Mammary epithelial cell (primary cell): ENCODE measurements at regions not wholly inside any gene's neighbourhood (a gene's known extent, or its start where the extent isn't known, plus 50 kb on each side); places are given as distances from the start of the nearest gene placed in this dataset.

Experiments
- CTCF ChIP-seq, 2 donors: IDR thresholded peaks in 1 of 2; conservative IDR thresholded peaks in 1 of 2; 2 replicates each; pipeline ENCODE4 v1.5.1; 2011 to 2012; ENCODE audit warnings: inconsistent platforms in 2 of 2, low read length in 2 of 2, mild to moderate bottlenecking in 2 of 2, control low read depth in 1 of 2, low read depth in 1 of 2; ENCODE audit not compliant: insufficient read depth in 1 of 2; ENCODE audit errors: extremely low read depth in 1 of 2
- EZH2 ChIP-seq: IDR thresholded peaks from 2 replicates; pipeline ENCODE4 v1.6.1; 2012; ENCODE audit warnings: low read length, inconsistent platforms, borderline replicate concordance

DNA sequence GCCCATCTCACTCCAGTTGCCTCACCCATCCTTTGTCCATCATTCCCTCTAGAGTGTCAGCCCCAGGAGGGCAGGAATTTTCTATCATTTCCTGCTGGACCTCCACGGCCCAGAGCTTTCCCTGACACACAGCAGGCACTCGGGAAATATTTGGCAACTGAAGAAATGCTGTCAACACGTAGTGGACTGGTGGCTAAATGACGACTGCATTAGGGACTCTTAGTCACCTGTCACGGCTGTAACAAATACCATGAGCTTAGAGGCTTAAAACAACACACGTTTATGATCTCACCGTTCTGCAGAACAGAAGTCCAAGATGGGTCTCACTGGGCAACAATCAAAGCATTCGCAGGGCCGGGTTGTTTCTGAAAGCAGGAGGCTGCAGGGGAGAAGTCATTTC lies 91.3 kb downstream of the PHETA1 start:
- TF ChIP-seq CTCF (conservative IDR thresholded peaks at IDR 0.05 in 1 of 2, IDR thresholded peaks at IDR 0.05 in 1 of 2; ENCODE audit: extremely low read depth in 1 of 2, insufficient read depth in 1 of 2, low read depth in 1 of 2, low read length in 2 of 2) (no peak), EZH2 (no peak)
